IPS-15b (cell line): ENCODE measurements at regions not wholly inside any gene's neighbourhood (a gene's known extent, or its start where the extent isn't known, plus 50 kb on each side); places are given as distances from the start of the nearest gene placed in this dataset.

Source experiments
- H3K27me3 ChIP-seq: one replicate; pipeline ENCODE4 v1.6.1; 2013; ENCODE audit warnings: low read length; ENCODE audit not compliant: control insufficient read depth, insufficient read depth
- H3K36me3 ChIP-seq: one replicate; pipeline ENCODE4 v1.6.1; 2013; ENCODE audit warnings: low read length; ENCODE audit not compliant: control insufficient read depth, insufficient read depth
- H3K4me1 ChIP-seq: one replicate; pipeline ENCODE4 v1.6.1; 2013; ENCODE audit warnings: mild to moderate bottlenecking, low read length; ENCODE audit not compliant: control insufficient read depth, insufficient read depth
- H3K4me3 ChIP-seq: one replicate; pipeline ENCODE4 v1.5.1; 2013; ENCODE audit warnings: low read depth, low read length
- H3K9ac ChIP-seq: one replicate; pipeline ENCODE4 v1.6.1; 2013; ENCODE audit warnings: low read depth, mild to moderate bottlenecking, low read length
- H3K9me3 ChIP-seq: one replicate; pipeline ENCODE4 v1.6.1; 2013; ENCODE audit warnings: mild to moderate bottlenecking, low read length; ENCODE audit not compliant: control insufficient read depth, insufficient read depth

DNA sequence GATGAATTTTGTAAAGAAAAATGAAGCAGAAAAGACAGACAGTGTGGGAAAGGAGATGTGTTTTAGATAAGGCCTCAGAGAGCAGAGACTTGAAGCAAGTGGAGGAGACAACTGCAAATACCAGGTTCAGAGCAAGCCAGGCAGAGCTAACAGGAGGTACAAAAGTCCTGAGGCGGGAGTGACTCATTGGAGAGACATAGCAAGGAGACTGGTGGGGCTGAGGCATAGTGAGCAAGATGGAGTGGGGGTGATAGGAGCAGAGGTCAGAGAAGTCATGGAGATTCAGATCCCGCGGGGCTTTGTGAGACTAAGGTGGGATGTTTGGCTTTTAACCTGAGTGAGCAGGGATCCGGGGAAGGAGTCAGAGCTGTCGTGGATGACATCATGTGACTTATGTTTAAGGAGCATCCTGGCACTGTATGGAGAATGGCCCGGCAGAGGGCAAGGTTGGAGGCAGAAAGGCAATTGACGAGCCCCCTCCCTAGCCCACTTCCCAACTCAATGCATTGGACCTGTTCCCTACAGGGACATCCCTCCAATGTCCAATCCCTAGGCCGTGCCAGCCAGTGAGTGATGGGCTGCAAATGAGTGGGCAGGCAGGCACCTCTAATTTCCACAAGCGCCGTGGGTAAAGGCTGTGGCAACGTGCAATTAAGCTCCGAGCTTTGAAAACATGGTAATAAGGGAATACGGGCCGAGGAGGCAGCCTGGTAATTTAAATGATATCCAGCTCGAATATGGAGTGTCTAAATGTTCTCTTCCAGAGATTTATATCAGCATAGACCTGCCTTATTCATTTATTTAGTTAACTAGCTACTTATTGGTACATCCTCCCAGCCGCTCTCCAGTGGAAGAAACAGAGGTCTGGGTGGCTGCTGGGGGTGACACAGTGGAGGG lies 206.8 kb upstream of the LHX5 start:
- Histone ChIP-seq H3K27me3 (no peaks in the 10 kb centered on the region), H3K9me3 (peaks cover 6% of the 10 kb centered on the region), H3K4me3 (no peak overlapping the region), H3K4me1 (no peaks in the 10 kb centered on the region), H3K9ac (no peak overlapping the region), H3K36me3 (no peaks in the 10 kb centered on the region)

GRCh38 chr12:113676547-113676946 lies 204.9 kb upstream of the LHX5 start:
- H3K9ac ChIP-seq: no peak overlapping the region
- no peaks in the 10 kb centered on the region for H3K36me3 ChIP-seq
- H3K9me3 ChIP-seq: peaks cover 6% of the 10 kb centered on the region
- H3K27me3 ChIP-seq: no peaks in the 10 kb centered on the region
- H3K4me3 ChIP-seq: no peak overlapping the region
- no peaks in the 10 kb centered on the region for H3K4me1 ChIP-seq

- H3K4me3 ChIP-seq: no peak overlapping the region
- H3K27me3 ChIP-seq: no peaks in the 10 kb centered on the region
- H3K9ac ChIP-seq: no peak overlapping the region
- H3K4me1 ChIP-seq: no peaks in the 10 kb centered on the region
- peaks cover 6% of the 10 kb centered on the region for H3K9me3 ChIP-seq
- no peaks in the 10 kb centered on the region for H3K36me3 ChIP-seq
Observed at GRCh38 chr12:113676117-113676516, 204.4 kb upstream of the LHX5 start.

GRCh38 chr12:113674996-113675395 lies 203.3 kb upstream of the LHX5 start:
- no peak overlapping the region for H3K4me3 ChIP-seq
- H3K36me3 ChIP-seq: no peaks in the 10 kb centered on the region
- H3K27me3 ChIP-seq: no peaks in the 10 kb centered on the region
- no peak overlapping the region for H3K9ac ChIP-seq
- H3K9me3 ChIP-seq: peaks cover 6% of the 10 kb centered on the region
- H3K4me1 ChIP-seq: no peaks in the 10 kb centered on the region

DNA sequence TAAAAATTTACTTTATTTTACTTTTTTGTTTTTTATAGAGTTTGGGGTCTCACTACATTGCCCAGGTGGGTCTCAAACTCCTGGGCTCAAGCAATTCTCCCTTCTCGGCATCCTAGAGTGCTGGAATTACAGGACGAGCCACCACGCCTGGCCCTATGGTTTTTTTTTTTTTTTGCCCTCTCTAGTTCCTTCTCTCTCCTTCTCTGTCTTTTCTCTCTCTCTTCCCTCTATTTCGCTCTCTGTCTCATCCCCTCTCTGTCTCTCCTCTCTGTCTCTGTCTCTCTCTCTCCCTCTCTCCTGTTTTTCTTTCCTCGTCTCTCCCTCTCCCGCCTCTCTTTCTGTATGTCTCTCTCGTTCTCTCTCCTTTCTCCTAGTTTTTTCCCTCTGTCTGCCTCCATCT lies 202.6 kb upstream of the LHX5 start:
- Histone ChIP-seq H3K4me1 (no peaks in the 10 kb centered on the region), H3K27me3 (no peaks in the 10 kb centered on the region), H3K36me3 (no peaks in the 10 kb centered on the region), H3K4me3 (no peak overlapping the region), H3K9ac (no peak overlapping the region), H3K9me3 (peaks cover 6% of the 10 kb centered on the region)

DNA sequence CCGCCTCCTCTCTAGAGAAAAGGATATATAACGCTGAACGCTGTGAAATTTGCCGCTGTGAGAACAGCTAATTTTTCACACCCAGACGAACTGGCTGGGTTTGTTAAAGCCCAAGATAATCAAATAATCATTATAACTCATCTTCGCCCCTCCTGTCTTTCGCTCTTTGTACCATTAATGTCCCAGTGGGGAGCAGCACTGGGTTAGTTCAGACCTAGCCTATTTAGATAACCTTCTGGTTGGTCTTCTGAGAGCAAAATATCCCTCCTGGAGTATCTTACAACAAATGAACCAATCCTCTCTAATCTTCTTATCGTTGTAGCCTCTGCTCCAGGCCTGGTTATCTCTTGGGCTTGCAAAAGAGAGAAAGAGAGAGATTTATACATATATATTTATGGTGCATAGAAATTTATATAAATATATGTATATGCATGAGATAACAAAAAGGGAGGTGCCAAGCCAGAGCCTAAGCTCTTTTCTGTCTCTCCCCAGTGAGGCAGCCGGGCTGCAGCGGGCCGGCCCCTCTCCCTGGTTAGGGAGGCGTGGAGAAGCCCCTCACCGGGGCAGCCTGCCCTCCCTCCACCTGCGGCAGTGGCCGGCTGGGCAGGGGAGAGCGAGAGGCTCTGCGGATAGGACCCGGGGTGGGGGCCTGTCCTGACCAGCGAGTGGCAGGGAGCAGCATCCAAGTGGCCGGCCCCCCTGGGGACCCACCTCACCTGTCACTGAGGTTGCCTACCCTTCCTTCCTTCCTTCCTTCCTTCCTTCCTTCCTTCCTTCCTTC lies 202.0 kb upstream of the LHX5 start:
- Histone ChIP-seq H3K27me3 (no peaks in the 10 kb centered on the region), H3K4me1 (no peaks in the 10 kb centered on the region), H3K9ac (no peak overlapping the region), H3K4me3 (no peak overlapping the region), H3K36me3 (no peaks in the 10 kb centered on the region), H3K9me3 (peaks cover 6% of the 10 kb centered on the region)

DNA sequence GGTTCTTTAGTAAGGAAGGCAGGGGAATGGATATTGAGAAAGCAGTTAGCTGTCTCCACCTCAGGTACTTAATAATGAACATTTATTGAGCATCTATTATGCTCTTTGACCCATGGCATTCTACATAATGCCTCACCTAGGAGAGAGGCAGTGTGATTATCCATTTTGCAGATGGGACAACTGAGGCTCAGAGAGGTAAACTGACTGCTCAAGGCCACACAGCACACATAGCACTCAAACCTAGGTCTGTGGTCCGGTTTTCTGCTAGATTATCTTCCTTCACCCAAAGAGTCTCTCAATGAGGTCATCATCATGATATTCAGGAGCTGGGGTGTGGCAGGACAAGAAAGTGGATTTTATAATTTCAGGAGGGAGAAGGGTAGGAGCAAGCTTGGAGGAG lies 199.1 kb upstream of the LHX5 start:
- H3K36me3 ChIP-seq: no peaks in the 10 kb centered on the region
- H3K9me3 ChIP-seq: no peaks in the 10 kb centered on the region
- H3K4me3 ChIP-seq: no peak overlapping the region
- no peak overlapping the region for H3K9ac ChIP-seq
- H3K4me1 ChIP-seq: no peaks in the 10 kb centered on the region
- H3K27me3 ChIP-seq: no peaks in the 10 kb centered on the region

GRCh38 chr12:113667676-113668356 lies 196.1 kb upstream of the LHX5 start:
- H3K4me1 ChIP-seq: no peaks in the 10 kb centered on the region
- no peaks in the 10 kb centered on the region for H3K9me3 ChIP-seq
- no peak overlapping the region for H3K9ac ChIP-seq
- no peak overlapping the region for H3K4me3 ChIP-seq
- H3K27me3 ChIP-seq: no peaks in the 10 kb centered on the region
- no peaks in the 10 kb centered on the region for H3K36me3 ChIP-seq

DNA sequence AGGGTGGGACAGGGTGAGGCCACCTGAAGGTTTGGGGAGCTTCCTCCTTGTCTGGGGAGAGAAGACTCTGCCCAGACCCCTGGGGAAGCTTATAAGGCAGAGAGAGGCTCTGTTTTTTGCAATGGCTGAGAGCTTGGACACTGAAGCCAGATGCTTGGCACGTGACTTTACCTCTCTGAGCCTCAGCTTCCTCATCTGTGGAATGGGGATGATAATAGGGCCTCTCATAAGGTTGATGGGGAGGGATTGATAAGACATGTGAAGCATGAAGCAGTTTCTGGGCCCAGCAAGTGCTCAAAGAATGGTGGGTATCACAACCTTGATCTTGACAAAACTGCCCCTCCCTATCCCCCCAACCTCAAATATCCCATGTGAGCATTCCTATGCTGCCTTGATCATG lies 195.4 kb upstream of the LHX5 start:
- Histone ChIP-seq H3K9ac (no peak overlapping the region), H3K36me3 (no peaks in the 10 kb centered on the region), H3K9me3 (no peaks in the 10 kb centered on the region), H3K27me3 (no peaks in the 10 kb centered on the region), H3K4me1 (no peaks in the 10 kb centered on the region), H3K4me3 (no peak overlapping the region)

DNA sequence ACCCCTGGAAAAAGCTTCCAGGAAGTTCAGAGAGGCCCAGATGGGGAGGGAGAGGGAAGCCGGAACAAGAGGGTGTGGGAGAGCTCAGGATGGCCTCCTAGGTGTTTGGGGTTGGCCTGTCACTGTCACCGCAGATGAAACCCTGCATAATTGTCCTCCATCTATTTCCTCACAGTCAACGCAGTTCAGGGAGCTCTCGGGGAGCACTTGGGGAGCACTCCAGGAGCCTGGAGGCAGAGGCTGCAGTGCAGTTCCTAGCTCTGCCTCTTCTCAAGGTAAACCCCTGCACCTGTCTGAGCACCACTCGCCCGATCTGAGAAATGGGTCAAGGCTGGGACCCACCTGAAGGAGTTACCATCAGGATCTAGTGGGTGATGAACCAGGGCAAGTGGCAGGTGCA lies 194.6 kb upstream of the LHX5 start:
- Histone ChIP-seq H3K4me1 (no peaks in the 10 kb centered on the region), H3K27me3 (no peaks in the 10 kb centered on the region), H3K9ac (no peak overlapping the region), H3K36me3 (no peaks in the 10 kb centered on the region), H3K9me3 (no peaks in the 10 kb centered on the region), H3K4me3 (no peak overlapping the region)

DNA sequence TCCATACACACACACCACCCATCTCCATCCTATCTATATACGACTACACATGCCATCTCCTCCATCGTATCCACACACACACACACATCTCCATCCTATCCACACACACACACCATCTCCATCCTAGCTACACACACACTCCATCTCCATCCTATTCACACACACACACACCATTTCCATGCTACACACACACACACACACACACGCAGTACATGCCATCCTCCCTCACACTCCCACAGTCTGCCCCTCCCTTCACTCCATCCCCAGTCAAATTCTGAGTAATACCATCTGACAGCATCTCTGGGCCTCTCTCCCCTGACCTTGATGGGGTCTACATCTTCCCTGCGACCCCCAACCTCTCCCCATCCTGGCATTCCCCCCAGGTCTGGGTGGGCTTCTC lies 193.8 kb upstream of the LHX5 start:
- Histone ChIP-seq H3K9ac (no peak overlapping the region), H3K36me3 (no peaks in the 10 kb centered on the region), H3K4me1 (no peaks in the 10 kb centered on the region), H3K27me3 (no peaks in the 10 kb centered on the region), H3K9me3 (no peaks in the 10 kb centered on the region), H3K4me3 (no peak overlapping the region)
